GM12878 (cell line): ENCODE measurements at regions not wholly inside any gene's neighbourhood (a gene's known extent, or its start where the extent isn't known, plus 50 kb on each side); places are given as distances from the start of the nearest gene placed in this dataset.

Experiments used
- ATAC-seq: fragments of 200-7000 bp; cut with Tn5 transposase; 3 replicates; pipeline ENCODE4 v1.9.1; 2020; ENCODE audit warnings: mild to moderate bottlenecking, moderate library complexity
- BruUV-seq: library from RNA; stranded (reverse); fragments of 400-500 nt; replicated peaks from 2 replicates; lab custom pipeline; 2021; lab: Mats Ljungman, UMichigan
- CTCF ChIA-PET: fragments of 300-600 bp; sonication (Branson Sonifier 250); formaldehyde crosslinking; extraction: SDS; loops from one replicate; lab custom pipeline; 2021; ENCODE audit warnings: inconsistent platforms; lab: Yijun Ruan, JAX
- POLR2A ChIA-PET: fragments of 350-600 bp; formaldehyde crosslinking; extraction: SDS; loops from one replicate; lab custom pipeline; 2021; ENCODE audit warnings: inconsistent platforms; lab: Charles Lee
- RAD21 ChIA-PET: fragments of 300-600 bp; sonication (Branson Sonifier 250); formaldehyde crosslinking; loops from one replicate; lab custom pipeline; 2023; ENCODE audit warnings: antibody characterized with exemption; ENCODE audit not compliant: unreplicated experiment; lab: Charles Lee
- SMC1A ChIA-PET: fragments of 300-600 bp; sonication (Branson Sonifier 250); formaldehyde crosslinking; loops from one replicate; lab custom pipeline; 2023; ENCODE audit not compliant: unreplicated experiment, uncharacterized antibody; lab: Charles Lee
- DNase-seq: peaks from one replicate; pipeline ENCODE4 v3.0.0-alpha.2; 2011; ENCODE audit warnings: low read depth, low spot score
- FAIRE-seq: peaks from 3 replicates; lab custom pipeline; 2011; peaks lifted over from hg19 to GRCh38; lab: Jason Lieb, UNC
- H2AFZ ChIP-seq: 2 replicates; pipeline ENCODE4 v1.6.0; 2011; ENCODE audit warnings: low read depth, low read length, control low read depth; ENCODE audit not compliant: control insufficient read depth
- H3K27ac ChIP-seq: 2 replicates; pipeline ENCODE4 v1.5.1; 2011; ENCODE audit warnings: control low read depth; ENCODE audit not compliant: control insufficient read depth, insufficient read depth
- H3K27me3 ChIP-seq, 2 experiments: replicated peaks in 1 of 2; 2 replicates each; pipeline versions ENCODE4 v1.6.0 to v1.6.1; 2011; ENCODE audit warnings: low read length in 1 of 2; ENCODE audit not compliant: control insufficient read depth in 2 of 2, insufficient read depth in 2 of 2
- H3K36me3 ChIP-seq, 2 experiments: 2 replicates each; pipeline ENCODE4 v1.5.1; 2011; ENCODE audit warnings: low read length in 1 of 2; ENCODE audit not compliant: control insufficient read depth in 2 of 2, insufficient read depth in 2 of 2
- H3K4me1 ChIP-seq: 2 replicates; pipeline ENCODE4 v1.6.1; 2011; ENCODE audit warnings: mild to moderate bottlenecking, low read length, moderate library complexity, mixed read lengths; ENCODE audit not compliant: control insufficient read depth, insufficient read depth
- H3K4me2 ChIP-seq: 2 replicates; pipeline ENCODE4 v1.6.0; 2011; ENCODE audit warnings: control low read depth; ENCODE audit not compliant: control insufficient read depth, insufficient read depth
- H3K4me3 ChIP-seq: fragments of 200-600 bp; sonication (generic); 2 replicates; pipeline ENCODE4 v1.5.1; 2016
- H3K79me2 ChIP-seq: 2 replicates; pipeline ENCODE4 v1.6.0; 2011; ENCODE audit warnings: low read length; ENCODE audit not compliant: control insufficient read depth, insufficient read depth
- H3K9ac ChIP-seq: 2 replicates; pipeline ENCODE4 v1.8.0; 2011; ENCODE audit warnings: low read length, control low read depth, mixed read lengths; ENCODE audit not compliant: control insufficient read depth, insufficient read depth
- H3K9me3 ChIP-seq: replicated peaks from 3 replicates; pipeline ENCODE4 v1.5.1; 2011; ENCODE audit warnings: mild to moderate bottlenecking, low read length; ENCODE audit not compliant: control insufficient read depth, insufficient read depth
- H4K20me1 ChIP-seq: 2 replicates; pipeline ENCODE4 v1.6.0; 2011; ENCODE audit not compliant: control insufficient read depth, insufficient read depth
- ATF3 ChIP-seq: IDR thresholded peaks from 2 replicates; pipeline ENCODE4 v1.6.1; 2011; ENCODE audit warnings: low read depth, mild to moderate bottlenecking, low read length, moderate library complexity, borderline replicate concordance; ENCODE audit errors: extremely low read depth
- CBX3 ChIP-seq: fragments of 200-600 bp; sonication (generic); IDR thresholded peaks from 2 replicates; pipeline ENCODE4 v1.6.1; 2016; ENCODE audit warnings: low read depth, borderline replicate concordance
- E2F4 ChIP-seq: IDR thresholded peaks from 2 replicates; pipeline ENCODE4 v1.6.1; 2012; ENCODE audit warnings: low read depth, low read length, improper control_type of control experiment
- ESRRA ChIP-seq: IDR thresholded peaks from 2 replicates; pipeline ENCODE4 v1.6.1; 2012; ENCODE audit warnings: mild to moderate bottlenecking, low read length, improper control_type of control experiment
- FOXK2 ChIP-seq: fragments of 450-650 bp; IDR thresholded peaks from 2 replicates; pipeline ENCODE4 v1.6.1; 2017; ENCODE audit warnings: mild to moderate bottlenecking, moderate library complexity
- HDAC2 ChIP-seq: fragments of 200-600 bp; sonication (generic); IDR thresholded peaks from 2 replicates; pipeline ENCODE4 v1.6.1; 2017
- IKZF2 ChIP-seq, 2 experiments: fragments of 450-650 bp; IDR thresholded peaks; 2 replicates each; pipeline ENCODE4 v1.6.1; 2017; ENCODE audit warnings: mild to moderate bottlenecking in 2 of 2, moderate library complexity in 2 of 2
- MXI1 ChIP-seq: fragments of 150-350 bp; IDR thresholded peaks from 2 replicates; pipeline ENCODE4 v1.6.1; 2011; ENCODE audit warnings: low read depth, mild to moderate bottlenecking, inconsistent platforms, low read length, improper control_type of control experiment
- POLR2AphosphoS2 ChIP-seq: IDR thresholded peaks from 2 replicates; pipeline ENCODE4 v1.6.1; 2011; ENCODE audit warnings: low read depth, mild to moderate bottlenecking, low read length, improper control_type of control experiment, moderate library complexity
- POU2F2 ChIP-seq: IDR thresholded peaks from 3 replicates; pipeline ENCODE4 v1.6.1; 2011; ENCODE audit warnings: low read depth, mild to moderate bottlenecking, low read length, borderline replicate concordance
- RELB ChIP-seq: fragments of 450-650 bp; IDR thresholded peaks from 2 replicates; pipeline ENCODE4 v1.6.1; 2017; ENCODE audit warnings: low read depth, mild to moderate bottlenecking, moderate library complexity
- SIN3A ChIP-seq: IDR thresholded peaks from 2 replicates; pipeline ENCODE4 v1.6.1; 2012; ENCODE audit warnings: low read depth, low read length, improper control_type of control experiment
- SPI1 ChIP-seq: IDR thresholded peaks from 2 replicates; pipeline ENCODE4 v1.6.1; 2011; ENCODE audit warnings: low read depth, mild to moderate bottlenecking, low read length, moderate library complexity, borderline replicate concordance; ENCODE audit not compliant: insufficient read depth
- SRF ChIP-seq, 2 experiments: IDR thresholded peaks; 2 replicates each; pipeline ENCODE4 v1.6.1; 2011; ENCODE audit warnings: low read depth in 2 of 2, low read length in 2 of 2, mild to moderate bottlenecking in 1 of 2, moderate library complexity in 1 of 2
- STAT3 ChIP-seq: IDR thresholded peaks from 2 replicates; pipeline ENCODE4 v1.6.1; 2011; ENCODE audit warnings: low read depth, low read length, improper control_type of control experiment
- TCF3 ChIP-seq: IDR thresholded peaks from 2 replicates; pipeline ENCODE4 v1.6.1; 2012; ENCODE audit warnings: low read depth, mild to moderate bottlenecking, low read length, borderline replicate concordance; ENCODE audit not compliant: insufficient read depth
- ZNF24 ChIP-seq: fragments of 450-650 bp; IDR thresholded peaks from 2 replicates; pipeline ENCODE4 v1.6.1; 2017; ENCODE audit warnings: antibody characterized with exemption, mild to moderate bottlenecking
- ZNF622 ChIP-seq: fragments of 450-650 bp; IDR thresholded peaks from 2 replicates; pipeline ENCODE4 v1.6.1; 2017; ENCODE audit warnings: mild to moderate bottlenecking, inconsistent platforms
- WGBS: methylation state at CpG from one replicate; pipeline ENCODE4 v1.1.6; 2016; ENCODE audit warnings: low lambda C conversion rate; ENCODE audit not compliant: insufficient replicate concordance, insufficient coverage; ENCODE audit errors: missing lambda C conversion rate; 5-methylcytosine and 5-hydroxymethylcytosine counted together
- in situ Hi-C: fragments of 300-500 bp; cut with MboI; formaldehyde crosslinking; loops from 9 replicates; pipeline ENCODE4 v1.14.3; 2018; ENCODE audit warnings: mixed read lengths
- intact Hi-C: fragments of 100-400 bp; cut with micrococcal nuclease; formaldehyde crosslinking; loops from one replicate; pipeline ENCODE4 v1.14.2; 2022; ENCODE audit not compliant: unreplicated experiment

- Histone ChIP-seq H3K4me3 (no peak overlapping the region), H3K4me1 (no peaks in the 10 kb centered on the region), H3K27ac (no peak overlapping the region), H4K20me1 (no peaks in the 10 kb centered on the region), H3K27me3 (no peaks in the 10 kb centered on the region; a peak in 1 of 4 replicates), H3K4me2 (no peak overlapping the region), H3K79me2 (no peaks in the 10 kb centered on the region), H3K9ac (no peak overlapping the region), H2AFZ (no peak overlapping the region), H3K9me3 (no peaks in the 10 kb centered on the region), H3K36me3 (no peaks in the 10 kb centered on the region)
- no TSS peak for BruUV-seq
- TF ChIP-seq ZNF622: no peak
- TF ChIP-seq SPI1: no peak
- TF ChIP-seq FOXK2: no peak
- no peak for TF ChIP-seq ATF3
- TF ChIP-seq E2F4: no peak
- no peak for TF ChIP-seq CBX3
- TF ChIP-seq ZNF24: no peak
- TF ChIP-seq MXI1: no peak
- no peak for TF ChIP-seq SRF (IDR thresholded peaks at IDR 0.05; ENCODE audit: low read depth in 2 of 2, low read length in 2 of 2)
- no peak for TF ChIP-seq ESRRA
- TF ChIP-seq IKZF2 (IDR thresholded peaks at IDR 0.05): no peak
- TF ChIP-seq STAT3: no peak
- no peak for TF ChIP-seq SIN3A
- TF ChIP-seq POU2F2: no peak
- no peak for TF ChIP-seq TCF3
- TF ChIP-seq POLR2AphosphoS2: no peak
- no peak for TF ChIP-seq HDAC2
- no peak for TF ChIP-seq RELB
- intact Hi-C loops: no loop called here
- WGBS: 41% methylated on average over 8 of the region's 8 CpGs
- ChIA-PET POLR2A (no interaction called here), RAD21 (no interaction called here), SMC1A (interaction anchor here (0.6 kb wide), 1 partner anchor 926 kb away, joined by 3 read pairs; no protein-coding TSS in a partner anchor), CTCF (interaction anchor here (1.7 kb wide), 1 partner anchor 12 kb away, joined by 5 read pairs; no protein-coding TSS in a partner anchor)
- DNase-seq: no peak
- ATAC-seq: no peak
- in situ Hi-C loops: no loop called here
- FAIRE-seq: no peak
Measured at GRCh38 chr1:18569251-18569650, 61.4 kb upstream of the PAX7 start.
